PC-3 (cell line): ENCODE measurements at regions not wholly inside any gene's neighbourhood (a gene's known extent, or its start where the extent isn't known, plus 50 kb on each side); places are given as distances from the start of the nearest gene placed in this dataset.

Experiments used
- CTCF ChIP-seq: fragments of 300-600 bp; sonication (generic); conservative IDR thresholded peaks from 2 replicates; pipeline ENCODE4 v1.5.1; 2017; ENCODE audit warnings: antibody characterized with exemption, low read depth, mild to moderate bottlenecking, low read length
- EZH2 ChIP-seq: fragments of 300-600 bp; sonication (generic); IDR thresholded peaks from one replicate; pipeline ENCODE4 v1.6.1; 2017; ENCODE audit warnings: antibody characterized with exemption, mild to moderate bottlenecking, low read length; ENCODE audit not compliant: unreplicated experiment

DNA sequence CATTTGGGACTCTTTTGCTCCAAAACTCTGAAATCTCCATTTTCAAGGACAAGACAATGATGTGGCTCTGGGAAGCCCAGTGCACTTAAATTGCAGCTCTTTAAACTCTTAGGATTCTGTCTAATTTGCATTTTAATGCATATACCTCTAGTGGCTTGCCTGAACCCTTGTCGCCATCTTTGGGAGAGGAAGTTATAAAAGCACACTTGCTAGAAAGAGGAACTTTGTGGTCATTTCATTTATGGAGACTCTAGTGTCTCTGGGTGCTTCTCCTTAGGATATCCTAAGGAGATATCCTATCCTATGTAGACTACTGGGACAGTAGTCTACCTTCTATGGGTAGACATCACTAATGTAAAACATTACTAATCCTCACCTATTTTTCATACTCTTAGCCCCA, 77.3 kb upstream of the SLC1A3 start:
- TF ChIP-seq CTCF (no peak), EZH2 (no peak)
